HG03378 (cell line): ENCODE measurements at regions not wholly inside any gene's neighbourhood (a gene's known extent, or its start where the extent isn't known, plus 50 kb on each side); places are given as distances from the start of the nearest gene placed in this dataset.
"Not testable (repeated sequence)": the region's sequence is repeated elsewhere in the genome, so short reads cannot be mapped to it uniquely, and the experiment has no call there.

Source experiments
- ATAC-seq: cut with Tn5 transposase; IDR thresholded peaks from one replicate; pipeline ENCODE4 v1.9.1; 2021; ENCODE audit warnings: mild to moderate bottlenecking, moderate library complexity; ENCODE audit not compliant: unreplicated experiment

- no peak for ATAC-seq
Measured at GRCh38 chr12:124654666-124655047, 87.2 kb upstream of the NCOR2 start.

GRCh38 chr12:124653169-124653931 is 85.9 kb upstream of the NCOR2 start:
- ATAC-seq = no peak

- no peak for ATAC-seq
Measured at GRCh38 chr12:124652661-124653060, 85.2 kb upstream of the NCOR2 start.

- no peak for ATAC-seq
Measured at GRCh38 chr12:124651516-124652273, 84.3 kb upstream of the NCOR2 start.

- ATAC-seq = no peak
Measured at GRCh38 chr12:124650912-124651311, 83.5 kb upstream of the NCOR2 start.

- no peak for ATAC-seq
Measured at GRCh38 chr12:124648710-124649384, 81.4 kb upstream of the NCOR2 start.

- ATAC-seq = no peak
Measured at GRCh38 chr12:124647316-124647715, 79.9 kb upstream of the NCOR2 start.

GRCh38 chr12:124646385-124647230 is 79.2 kb upstream of the NCOR2 start:
- no peak for ATAC-seq

- no peak for ATAC-seq
Measured at GRCh38 chr12:124645530-124646244, 78.3 kb upstream of the NCOR2 start.

GRCh38 chr12:124643768-124644167 is 76.4 kb upstream of the NCOR2 start:
- not testable (repeated sequence) for ATAC-seq

GRCh38 chr12:124642105-124642504 is 74.7 kb upstream of the NCOR2 start:
- no peak for ATAC-seq

- ATAC-seq = no peak
Measured at GRCh38 chr12:124641591-124641990, 74.2 kb upstream of the NCOR2 start.

- ATAC-seq = no peak
Measured at GRCh38 chr12:124640056-124640455, 72.6 kb upstream of the NCOR2 start.

GRCh38 chr12:124639122-124639806 is 71.9 kb upstream of the NCOR2 start:
- no peak for ATAC-seq

- no peak for ATAC-seq
Measured at GRCh38 chr12:124637581-124637981, 70.2 kb upstream of the NCOR2 start.

GRCh38 chr12:124637163-124637562 is 69.8 kb upstream of the NCOR2 start:
- no peak for ATAC-seq

GRCh38 chr12:124636138-124636978 is 68.9 kb upstream of the NCOR2 start:
- ATAC-seq = no peak

GRCh38 chr12:124635316-124635715 is 67.9 kb upstream of the NCOR2 start:
- ATAC-seq = no peak
